ENCODE measurements at regions not wholly inside any gene's neighbourhood (a gene's known extent, or its start where the extent isn't known, plus 50 kb on each side); places are given as distances from the start of the nearest gene placed in this dataset.

- TF ChIP-seq POLR2A (IDR thresholded peaks at IDR 0.05) (no peak), CTCF (IDR thresholded peaks at IDR 0.05) (no peak)
Observed at GRCh38 chr6:23302514-23302913, 733.1 kb downstream of the HDGFL1 start.
